SK-N-SH treated with all-trans-retinoic acid at 6 μM for 48 hours (cell line): ENCODE measurements at regions not wholly inside any gene's neighbourhood (a gene's known extent, or its start where the extent isn't known, plus 50 kb on each side); places are given as distances from the start of the nearest gene placed in this dataset.

Experiments
- CREB5 ChIP-seq: fragments of 250-450 bp; sonication (Bioruptor Pico); IDR thresholded peaks from 2 replicates; pipeline ENCODE4 v1.5.1; 2020; ENCODE audit warnings: low read depth, mild to moderate bottlenecking, moderate library complexity
- CSDC2 ChIP-seq: fragments of 250-450 bp; sonication (Bioruptor Pico); IDR thresholded peaks from 2 replicates; pipeline ENCODE4 v1.5.0; 2020; ENCODE audit warnings: mild to moderate bottlenecking, moderate library complexity
- PATZ1 ChIP-seq: fragments of 250-450 bp; sonication (Bioruptor Pico); IDR thresholded peaks from 2 replicates; pipeline ENCODE4 v1.8.0; 2020; ENCODE audit warnings: mild to moderate bottlenecking, moderate library complexity, borderline replicate concordance
- PPARA ChIP-seq: fragments of 250-450 bp; sonication (Bioruptor Pico); IDR thresholded peaks from 2 replicates; pipeline ENCODE4 v1.5.0; 2020; ENCODE audit warnings: mild to moderate bottlenecking, borderline replicate concordance
- RARB ChIP-seq: fragments of 250-450 bp; sonication (Bioruptor Pico); IDR thresholded peaks from 2 replicates; pipeline ENCODE4 v1.8.0; 2021; ENCODE audit warnings: mild to moderate bottlenecking, moderate library complexity
- ZFP3 ChIP-seq: fragments of 250-450 bp; sonication (Bioruptor Pico); IDR thresholded peaks from 2 replicates; pipeline ENCODE4 v1.5.0; 2020; ENCODE audit warnings: mild to moderate bottlenecking, moderate library complexity
- ZFP30 ChIP-seq: fragments of 450-650 bp; formaldehyde crosslinking; IDR thresholded peaks from 2 replicates; pipeline ENCODE4 v1.5.0; 2022; ENCODE audit warnings: mild to moderate bottlenecking, moderate library complexity
- ZNF565 ChIP-seq: fragments of 450-650 bp; formaldehyde crosslinking; conservative IDR thresholded peaks from 2 replicates; pipeline ENCODE4 v1.5.0; 2020; ENCODE audit warnings: low read depth, mild to moderate bottlenecking, moderate library complexity

GRCh38 chr7:34313289-34313688 is 344.7 kb upstream of the NPSR1 start:
- TF ChIP-seq ZNF565 (no peak), ZFP30 (CRISPR knock-in tag) (no peak), RARB (CRISPR knock-in tag) (no peak), CREB5 (CRISPR knock-in tag) (no peak), ZFP3 (no peak), PATZ1 (no peak), CSDC2 (CRISPR knock-in tag) (no peak), PPARA (CRISPR knock-in tag) (no peak)
